Bronchial epithelial cell (primary cell): ENCODE measurements at regions not wholly inside any gene's neighbourhood (a gene's known extent, or its start where the extent isn't known, plus 50 kb on each side); places are given as distances from the start of the nearest gene placed in this dataset.
A peak's percentile ranks its signal among the peaks of the same experiment; 100 is the strongest.

Experiments used
- DNase-seq: peaks from one replicate; pipeline ENCODE4 v3.0.0-alpha.2; 2010; ENCODE audit warnings: low read depth
- FAIRE-seq: peaks from 2 replicates; lab custom pipeline; 2011; peaks lifted over from hg19 to GRCh38; lab: Jason Lieb, UNC
- H3K27me3 ChIP-seq: 2 replicates; pipeline ENCODE4 v1.5.1; 2011; ENCODE audit warnings: low read length; ENCODE audit not compliant: control insufficient read depth, insufficient read depth
- H3K36me3 ChIP-seq: 2 replicates; pipeline ENCODE4 v1.5.1; 2011; ENCODE audit warnings: low read length; ENCODE audit not compliant: control insufficient read depth, insufficient read depth
- H3K4me3 ChIP-seq: 2 replicates; pipeline ENCODE4 v1.5.1; 2011; ENCODE audit warnings: mild to moderate bottlenecking, low read depth, low read length, control low read depth
- TF ChIP-seq, protein P1 (sequence below): IDR thresholded peaks from 2 replicates; pipeline ENCODE4 v1.5.1; 2011; ENCODE audit warnings: mild to moderate bottlenecking, moderate library complexity, low read length, control low read depth, inconsistent platforms; ENCODE audit not compliant: insufficient read depth, severe bottlenecking

DNA sequence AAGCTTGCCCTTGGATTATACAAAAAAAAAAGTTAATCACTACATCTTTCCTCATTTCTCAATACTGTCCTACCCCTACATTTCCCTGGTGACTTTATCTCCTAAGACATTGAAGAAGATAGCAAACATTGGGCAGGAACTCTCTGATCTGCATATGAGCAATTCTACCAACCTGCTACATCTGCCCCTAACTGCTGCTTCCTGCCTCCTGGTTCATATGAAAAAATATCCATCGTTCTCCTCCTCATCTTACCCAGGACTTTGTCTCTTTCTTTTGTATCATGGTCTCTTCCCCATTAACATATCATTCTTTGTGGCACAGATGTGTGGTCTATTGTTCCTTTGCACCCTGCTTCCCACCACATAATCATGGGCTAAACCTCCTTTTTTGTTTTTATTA lies 139.7 kb upstream of the PCGF5 start:
- Histone ChIP-seq H3K27me3 (peaks cover 10% of the 10 kb centered on the region), H3K36me3 (no peaks in the 10 kb centered on the region), H3K4me3 (no peak overlapping the region)
- FAIRE-seq (no peak), DNase-seq (no peak)
- TF ChIP-seq, protein P1, sequence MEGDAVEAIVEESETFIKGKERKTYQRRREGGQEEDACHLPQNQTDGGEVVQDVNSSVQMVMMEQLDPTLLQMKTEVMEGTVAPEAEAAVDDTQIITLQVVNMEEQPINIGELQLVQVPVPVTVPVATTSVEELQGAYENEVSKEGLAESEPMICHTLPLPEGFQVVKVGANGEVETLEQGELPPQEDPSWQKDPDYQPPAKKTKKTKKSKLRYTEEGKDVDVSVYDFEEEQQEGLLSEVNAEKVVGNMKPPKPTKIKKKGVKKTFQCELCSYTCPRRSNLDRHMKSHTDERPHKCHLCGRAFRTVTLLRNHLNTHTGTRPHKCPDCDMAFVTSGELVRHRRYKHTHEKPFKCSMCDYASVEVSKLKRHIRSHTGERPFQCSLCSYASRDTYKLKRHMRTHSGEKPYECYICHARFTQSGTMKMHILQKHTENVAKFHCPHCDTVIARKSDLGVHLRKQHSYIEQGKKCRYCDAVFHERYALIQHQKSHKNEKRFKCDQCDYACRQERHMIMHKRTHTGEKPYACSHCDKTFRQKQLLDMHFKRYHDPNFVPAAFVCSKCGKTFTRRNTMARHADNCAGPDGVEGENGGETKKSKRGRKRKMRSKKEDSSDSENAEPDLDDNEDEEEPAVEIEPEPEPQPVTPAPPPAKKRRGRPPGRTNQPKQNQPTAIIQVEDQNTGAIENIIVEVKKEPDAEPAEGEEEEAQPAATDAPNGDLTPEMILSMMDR = no peak

DNA sequence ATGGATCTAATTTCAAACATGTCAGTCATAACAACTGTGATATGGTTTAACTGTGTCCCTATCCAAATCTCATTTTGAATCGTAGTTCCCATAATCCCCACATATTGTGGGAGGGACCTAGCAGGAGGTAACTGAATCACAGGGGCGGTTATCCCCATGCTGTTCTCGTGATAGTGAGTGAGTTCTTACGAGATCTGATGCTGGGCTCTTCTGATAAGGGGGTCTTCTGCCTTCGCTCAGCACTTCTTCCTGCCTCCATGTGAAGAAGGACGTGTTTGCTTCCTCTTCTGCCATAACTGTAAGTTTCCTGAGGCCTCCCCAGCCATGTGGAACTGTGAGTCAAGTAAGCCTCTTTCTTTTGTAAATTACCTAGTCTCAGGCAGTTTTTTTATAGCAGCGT lies 138.0 kb upstream of the PCGF5 start:
- Histone ChIP-seq H3K4me3 (no peak overlapping the region), H3K27me3 (peaks cover 5% of the 10 kb centered on the region), H3K36me3 (no peaks in the 10 kb centered on the region)
- TF ChIP-seq, protein P1 = no peak
- no peak for FAIRE-seq
- no peak for DNase-seq

- DNase-seq (peak; percentile 22), FAIRE-seq (no peak)
- TF ChIP-seq, protein P1 = no peak
- H3K4me3 ChIP-seq = no peak overlapping the region
- H3K27me3 ChIP-seq = no peaks in the 10 kb centered on the region
- H3K36me3 ChIP-seq = no peaks in the 10 kb centered on the region
Measured at GRCh38 chr10:91088300-91089140, 131.9 kb upstream of the PCGF5 start.

DNA sequence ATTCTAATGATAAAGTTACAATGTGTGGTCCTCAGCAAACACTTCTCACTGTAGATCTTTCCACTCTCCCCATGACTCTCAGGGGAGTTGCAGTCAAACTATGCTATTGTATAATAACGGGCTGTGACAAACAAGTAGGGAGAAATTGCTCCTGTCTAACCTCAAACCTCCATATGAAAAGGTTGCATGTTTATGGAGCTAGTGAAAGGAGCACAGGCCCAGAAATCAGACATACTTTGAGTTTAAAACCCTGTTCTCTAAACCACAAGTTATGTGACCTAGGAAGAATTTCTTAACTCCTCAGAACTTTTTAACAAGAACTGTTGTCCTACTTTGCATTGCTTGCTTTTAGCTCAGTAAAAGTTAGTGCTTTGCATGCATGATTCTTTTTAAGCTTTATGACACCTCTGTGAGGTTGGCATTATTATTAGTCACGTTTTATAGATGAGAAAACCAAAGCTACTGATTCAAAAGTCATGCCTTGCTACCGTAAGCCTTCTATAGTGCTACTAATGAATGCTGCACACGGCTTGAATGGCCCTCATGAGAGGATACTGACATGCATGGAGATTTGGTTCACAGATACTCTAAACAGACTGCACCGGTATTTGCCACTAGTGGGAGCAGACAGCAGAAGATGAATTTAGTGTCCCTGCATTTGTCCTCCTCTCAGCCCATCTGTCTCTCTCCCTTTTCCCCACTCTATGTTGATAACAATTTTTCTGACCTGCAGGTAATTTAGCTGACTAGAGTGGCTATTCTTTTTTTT lies 129.5 kb upstream of the PCGF5 start:
- H3K36me3 ChIP-seq = no peaks in the 10 kb centered on the region
- no peak for FAIRE-seq
- H3K4me3 ChIP-seq = no peak overlapping the region
- DNase-seq = no peak
- TF ChIP-seq, protein P1 = no peak
- H3K27me3 ChIP-seq = no peaks in the 10 kb centered on the region

GRCh38 chr10:91091780-91092179 lies 128.7 kb upstream of the PCGF5 start:
- TF ChIP-seq, protein P1 = no peak
- FAIRE-seq (no peak), DNase-seq (no peak)
- Histone ChIP-seq H3K36me3 (no peaks in the 10 kb centered on the region), H3K4me3 (no peak overlapping the region), H3K27me3 (no peaks in the 10 kb centered on the region)
